GM19468 (cell line): ENCODE measurements at regions not wholly inside any gene's neighbourhood (a gene's known extent, or its start where the extent isn't known, plus 50 kb on each side); places are given as distances from the start of the nearest gene placed in this dataset.
"Not testable (repeated sequence)": the region's sequence is repeated elsewhere in the genome, so short reads cannot be mapped to it uniquely, and the experiment has no call there.

ENCODE experiments used
- ATAC-seq: cut with Tn5 transposase; IDR thresholded peaks from one replicate; pipeline ENCODE4 v1.9.1; 2021; ENCODE audit warnings: mild to moderate bottlenecking, moderate library complexity, moderate number of reproducible peaks; ENCODE audit not compliant: unreplicated experiment; ENCODE audit errors: extremely low read depth

GRCh38 chr14:86115972-86116371 is 586.0 kb downstream of the FLRT2 start:
- no peak for ATAC-seq

DNA sequence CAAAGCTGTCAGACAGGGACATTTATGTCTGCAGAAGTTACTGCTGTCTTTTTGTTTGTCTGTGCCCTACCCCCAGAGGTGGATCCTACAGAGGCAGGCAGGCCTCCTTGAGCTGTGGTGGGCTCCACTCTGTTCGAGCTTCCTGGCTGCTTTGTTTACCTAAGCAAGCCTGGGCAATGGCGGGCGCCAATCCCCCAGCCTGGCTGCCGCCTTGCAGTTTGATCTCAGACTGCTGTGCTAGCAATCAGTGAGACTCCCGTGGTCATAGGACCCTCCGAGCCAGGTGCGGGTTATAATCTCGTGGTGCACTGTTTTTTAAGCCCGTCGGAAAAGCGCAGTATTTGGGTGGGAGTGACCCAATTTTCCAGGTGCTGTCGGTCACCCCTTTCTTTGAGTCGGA is 580.9 kb downstream of the FLRT2 start:
- not testable (repeated sequence) for ATAC-seq

DNA sequence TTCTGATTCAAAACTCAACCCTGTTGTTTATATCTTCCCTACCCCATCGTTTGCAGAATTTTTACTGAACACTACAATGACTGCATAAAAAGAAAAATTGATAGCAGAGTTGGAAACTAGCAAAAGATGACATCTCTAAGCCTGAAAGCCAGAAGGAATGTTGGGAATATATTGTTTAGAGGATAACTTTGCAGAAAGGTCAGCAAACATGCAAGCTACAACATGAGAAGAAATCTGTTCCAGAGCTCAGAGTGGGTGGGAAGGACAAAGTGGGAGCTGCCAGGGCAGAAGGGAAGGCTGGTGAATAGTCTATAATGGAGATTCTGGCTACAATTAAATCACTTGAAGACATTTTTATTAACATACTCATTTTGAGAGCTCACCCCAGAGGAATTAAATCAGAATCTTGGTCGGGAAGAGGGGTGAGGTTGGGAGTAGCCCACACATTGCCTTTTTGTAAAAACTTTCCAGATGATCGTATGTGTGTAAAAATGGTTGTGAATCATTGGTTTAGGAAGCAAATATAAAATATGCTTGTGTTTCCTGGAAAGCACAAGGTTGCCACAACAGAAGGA is 574.8 kb downstream of the FLRT2 start:
- no peak for ATAC-seq

GRCh38 chr14:86094512-86094911 is 564.6 kb downstream of the FLRT2 start:
- no peak for ATAC-seq

GRCh38 chr14:86091811-86092210 is 561.9 kb downstream of the FLRT2 start:
- ATAC-seq = no peak

DNA sequence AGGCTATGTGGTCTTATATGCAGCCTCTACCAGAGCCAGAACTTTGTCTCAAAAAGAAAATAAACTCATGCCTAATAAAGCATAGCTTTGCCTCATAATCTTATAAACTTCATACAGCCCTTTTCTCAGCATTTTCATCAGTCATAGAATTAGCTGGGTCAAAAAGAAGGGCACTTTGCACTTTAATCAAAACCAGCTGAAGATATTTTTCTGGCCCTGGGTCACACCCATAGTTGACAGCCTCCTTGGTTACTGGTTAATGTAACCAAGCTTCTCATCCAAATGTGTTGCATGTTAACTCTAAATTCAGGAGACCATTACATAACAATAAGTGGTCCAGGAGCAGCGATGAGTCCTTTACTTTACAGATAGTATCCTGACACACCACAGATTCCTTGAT is 558.2 kb downstream of the FLRT2 start:
- ATAC-seq = no peak

GRCh38 chr14:86087377-86087776 is 557.4 kb downstream of the FLRT2 start:
- no peak for ATAC-seq

- ATAC-seq = no peak
These were observed 557.0 kb downstream of the FLRT2 start for GRCh38 chr14:86086962-86087361.

DNA sequence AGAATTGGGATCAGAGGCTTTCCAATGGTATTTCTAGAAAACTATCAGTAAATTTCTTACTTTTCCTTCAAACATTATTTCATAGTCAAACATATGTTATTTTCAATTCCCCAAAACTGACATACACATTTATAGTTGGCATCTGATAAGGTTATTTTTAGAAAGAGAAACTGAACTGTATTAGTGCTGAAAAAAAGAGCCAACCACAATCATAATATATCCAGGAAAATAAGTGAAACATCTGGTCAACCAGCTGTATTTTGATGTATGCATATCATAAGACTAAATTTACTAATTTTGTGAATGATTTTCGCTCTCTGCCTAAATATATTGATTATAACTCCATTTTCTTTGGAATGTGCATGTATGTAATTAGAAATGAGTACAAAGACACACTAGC is 554.2 kb downstream of the FLRT2 start:
- ATAC-seq = no peak

- no peak for ATAC-seq
These were observed 553.7 kb downstream of the FLRT2 start for GRCh38 chr14:86083616-86084015.

GRCh38 chr14:86072116-86072894 is 542.4 kb downstream of the FLRT2 start:
- no peak for ATAC-seq

- ATAC-seq = no peak
These were observed 536.7 kb downstream of the FLRT2 start for GRCh38 chr14:86066651-86067050.

DNA sequence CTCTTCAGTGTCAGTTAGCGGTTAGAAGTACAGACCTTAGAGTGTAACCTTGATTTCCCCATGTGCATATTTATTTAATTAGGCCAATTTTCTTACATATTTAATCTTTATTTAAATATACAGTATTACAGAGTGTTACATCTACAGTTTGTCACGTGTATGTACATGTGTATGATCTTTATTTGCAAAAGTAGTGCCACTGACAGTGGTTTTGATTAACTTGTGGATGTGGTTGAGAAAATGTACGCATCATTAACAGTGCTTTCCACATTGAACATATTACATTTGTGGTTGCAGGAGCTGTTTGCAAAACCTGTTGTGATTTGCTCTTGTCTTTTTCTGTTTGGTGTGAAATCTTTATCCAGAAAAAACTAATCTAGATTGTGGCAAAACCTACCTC is 535.5 kb downstream of the FLRT2 start:
- ATAC-seq = no peak

DNA sequence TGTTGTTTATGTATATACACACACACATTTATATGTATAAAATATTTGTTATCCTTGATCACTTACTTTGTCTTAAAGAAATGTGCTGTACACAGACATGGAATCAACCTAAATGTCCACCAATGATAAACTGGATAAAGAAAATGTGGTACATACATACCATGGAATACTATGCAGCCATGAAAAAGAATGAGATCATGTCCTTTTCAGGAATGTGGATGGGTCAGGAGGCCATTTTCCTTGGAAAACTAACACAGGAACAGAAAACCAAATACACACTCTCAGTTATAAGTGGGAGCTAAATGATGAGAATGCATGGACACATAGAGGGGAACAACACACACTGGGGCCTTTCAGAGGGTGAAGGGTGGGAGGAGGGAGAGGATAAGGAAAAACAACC is 534.7 kb downstream of the FLRT2 start:
- ATAC-seq = not testable (repeated sequence)

GRCh38 chr14:86057018-86057667 is 527.2 kb downstream of the FLRT2 start:
- no peak for ATAC-seq

- no peak for ATAC-seq
These were observed 525.6 kb downstream of the FLRT2 start for GRCh38 chr14:86055512-86056075.

DNA sequence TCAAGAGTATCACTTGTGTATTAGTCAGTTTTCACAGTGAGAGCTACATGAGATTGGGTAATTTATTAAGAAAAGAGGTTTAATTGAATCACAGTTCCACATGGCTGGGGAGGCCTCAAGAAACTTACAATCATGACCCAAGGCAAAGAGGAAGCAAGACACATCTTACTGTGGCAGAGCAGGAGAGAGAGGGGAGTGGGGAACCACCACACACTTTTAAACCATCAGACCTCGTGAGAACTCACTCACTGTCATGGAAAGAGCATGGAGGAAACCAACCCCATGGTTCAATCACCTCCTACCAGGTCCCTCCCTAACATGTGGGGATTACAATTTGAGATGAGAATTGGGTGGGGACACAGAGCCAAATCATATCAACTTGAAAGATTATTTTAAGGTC is 522.9 kb downstream of the FLRT2 start:
- ATAC-seq = no peak

DNA sequence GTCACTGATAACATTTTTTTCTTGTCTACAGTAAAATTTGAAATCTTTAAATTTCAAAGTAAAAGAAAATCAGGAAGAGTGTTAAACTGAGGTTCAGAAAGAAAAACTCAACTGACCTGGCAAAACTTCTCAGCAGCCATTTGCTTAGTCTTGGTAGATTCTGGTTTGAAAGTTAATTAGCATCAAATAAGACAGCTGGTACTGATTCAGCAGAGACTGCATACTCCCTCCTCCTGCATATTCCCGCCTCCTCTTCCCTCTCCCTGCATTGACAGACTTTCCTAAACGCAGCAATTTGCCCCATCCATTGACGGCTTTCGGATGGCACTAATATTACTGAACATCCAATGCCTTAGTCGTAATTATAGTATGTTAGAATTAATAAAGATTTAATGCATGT is 520.8 kb downstream of the FLRT2 start:
- ATAC-seq = no peak

DNA sequence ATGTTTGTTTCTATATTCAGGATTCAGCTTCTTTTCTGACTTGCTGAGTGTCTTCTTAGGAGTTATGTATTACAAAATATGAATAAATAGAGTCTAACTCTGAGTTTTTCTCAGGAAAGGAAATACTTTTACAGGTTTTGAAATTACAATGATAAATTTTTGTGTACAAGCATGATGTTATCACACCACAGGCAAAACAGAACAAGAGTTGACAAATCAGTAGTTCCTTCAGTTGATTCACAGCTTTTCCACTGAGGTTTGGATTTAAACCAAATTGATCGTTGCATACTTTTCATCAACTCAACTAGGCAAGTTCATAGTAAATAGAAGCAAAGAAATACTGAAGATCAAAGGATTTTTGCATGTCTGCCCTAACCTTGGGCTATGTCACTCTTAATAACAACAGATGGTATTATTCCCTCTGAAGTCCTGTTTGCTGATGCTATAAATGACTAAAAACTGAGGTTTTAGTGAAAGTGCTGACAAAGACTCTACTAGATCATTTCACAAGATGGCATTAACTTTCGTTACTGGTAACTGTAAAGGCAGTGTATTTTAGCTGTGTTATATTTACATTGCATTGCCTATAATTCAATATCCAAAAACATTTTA is 520.2 kb downstream of the FLRT2 start:
- ATAC-seq = no peak

DNA sequence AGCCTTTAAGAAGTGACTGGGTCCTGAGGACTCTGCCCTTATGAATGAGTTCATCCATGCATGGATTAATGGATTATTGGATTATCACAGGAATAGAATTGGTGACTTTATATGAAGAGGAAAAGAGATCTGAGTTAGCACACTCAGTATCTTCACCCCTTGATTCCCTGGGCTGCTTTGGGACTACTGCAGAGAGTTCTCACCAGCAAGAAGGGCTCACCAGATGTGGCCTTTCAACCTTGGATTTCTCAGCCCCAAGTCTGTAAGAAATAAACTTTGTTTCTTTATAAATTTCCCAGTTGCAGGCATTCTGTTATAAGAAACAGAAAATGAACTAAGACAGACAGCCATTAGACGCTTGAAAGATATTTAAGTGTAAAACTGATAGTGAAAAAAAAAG is 509.2 kb downstream of the FLRT2 start:
- no peak for ATAC-seq
